ENCODE measurements at regions not wholly inside any gene's neighbourhood (a gene's known extent, or its start where the extent isn't known, plus 50 kb on each side); places are given as distances from the start of the nearest gene placed in this dataset.

- TF ChIP-seq CTCF (conservative IDR thresholded peaks at IDR 0.05; ENCODE audit: low read depth, low read length) (peak; percentile 69), EZH2 (IDR thresholded peaks at IDR 0.05; ENCODE audit: borderline replicate concordance, low read depth, low read length, poor library complexity, severe bottlenecking) (no peak)
Observed at GRCh38 chr12:92987362-92987761, 58.3 kb upstream of the EEA1 start.
